ENCODE measurements at regions not wholly inside any gene's neighbourhood (a gene's known extent, or its start where the extent isn't known, plus 50 kb on each side); places are given as distances from the start of the nearest gene placed in this dataset.
"Not testable (repeated sequence)": the region's sequence is repeated elsewhere in the genome, so short reads cannot be mapped to it uniquely, and the experiment has no call there.

DNA sequence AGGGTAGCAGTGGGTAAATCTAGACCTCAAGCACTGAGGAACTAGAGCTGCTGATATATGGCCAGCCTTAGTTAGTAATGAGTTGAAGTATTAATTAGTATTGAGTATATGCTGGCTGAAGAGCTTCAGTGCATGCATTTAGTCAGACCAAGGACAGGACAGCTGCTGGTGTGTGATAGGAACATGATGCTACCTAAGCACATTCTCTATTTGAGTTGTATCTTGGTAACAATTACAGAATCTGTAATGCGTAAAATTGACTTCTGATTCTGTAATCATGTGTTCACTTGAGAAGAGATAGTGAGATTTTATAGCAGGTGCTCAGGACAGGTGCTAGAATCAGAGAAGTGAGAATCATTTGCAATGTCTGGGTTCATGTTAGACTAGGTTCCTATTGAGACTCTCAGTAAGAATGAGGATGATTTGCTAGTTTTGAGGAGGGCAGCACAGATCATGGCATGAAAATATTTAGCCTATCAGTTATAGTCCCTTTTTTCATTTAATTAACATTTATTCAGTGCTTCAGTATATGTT is 369.4 kb upstream of the HS3ST5 start:
- DNase-seq (ENCODE audit: low read depth) = no peak

GRCh38 chr6:114707081-114707620 is 364.3 kb upstream of the HS3ST5 start:
- DNase-seq (ENCODE audit: low read depth) = no peak

DNA sequence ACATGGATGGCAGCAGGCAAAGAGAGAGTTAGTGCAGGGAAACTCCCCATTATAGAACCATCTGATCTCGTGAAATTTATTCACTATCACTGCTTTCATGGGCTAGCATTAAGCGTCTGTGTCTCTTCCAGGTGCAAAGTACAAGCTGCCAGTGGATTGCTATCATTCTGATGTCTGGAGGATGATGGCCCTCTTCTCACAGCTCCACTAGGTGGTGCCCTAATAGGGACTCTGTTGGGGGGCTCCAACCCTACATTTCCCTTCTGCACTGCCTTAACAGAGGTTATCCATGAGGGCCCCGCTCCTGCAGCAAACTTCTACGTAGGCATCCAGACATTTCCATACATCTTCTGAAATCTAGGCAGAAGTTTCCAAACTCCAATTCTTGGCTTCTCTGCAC is 347.8 kb upstream of the HS3ST5 start:
- no peak for DNase-seq (ENCODE audit: low read depth)

DNA sequence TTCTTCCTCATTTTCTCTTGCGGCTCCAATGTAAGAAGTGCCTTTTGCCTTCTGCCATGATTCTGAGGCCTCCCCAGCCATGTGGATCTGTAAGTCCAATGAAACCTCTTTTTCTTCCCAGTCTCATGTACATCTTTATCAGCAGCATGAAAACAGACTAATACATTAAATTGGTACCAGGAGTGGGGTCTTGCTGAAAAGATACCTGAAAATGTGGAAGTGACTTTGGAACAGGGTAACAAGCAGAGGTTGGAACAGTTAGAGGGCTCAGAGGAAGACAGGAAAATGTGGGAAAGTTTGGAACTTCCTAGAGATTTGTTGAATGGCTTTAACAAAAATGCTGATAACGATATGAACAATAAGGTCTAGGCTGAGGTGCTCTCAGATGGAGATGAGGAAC is 316.7 kb upstream of the HS3ST5 start:
- DNase-seq (ENCODE audit: low read depth) = no peak

DNA sequence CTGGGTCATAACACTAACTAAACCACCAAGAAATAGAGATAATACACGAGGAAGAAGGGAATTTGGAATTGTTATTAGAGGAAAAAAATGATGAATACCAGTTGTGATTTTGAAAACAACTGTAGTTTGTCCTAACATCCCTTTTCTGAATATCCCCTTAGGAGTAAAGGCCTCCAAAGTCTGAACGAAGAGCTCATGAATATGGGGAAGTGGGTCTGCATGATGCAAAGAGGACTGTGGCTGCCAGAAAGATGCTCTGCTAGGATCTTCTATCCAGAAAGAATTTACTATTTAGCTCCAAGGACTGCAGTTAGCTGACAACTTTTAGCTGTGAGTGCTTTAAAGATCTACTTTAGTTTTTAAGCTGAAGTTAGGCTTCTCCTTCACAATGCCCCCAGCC is 308.8 kb upstream of the HS3ST5 start:
- no peak for DNase-seq (ENCODE audit: low read depth)

DNA sequence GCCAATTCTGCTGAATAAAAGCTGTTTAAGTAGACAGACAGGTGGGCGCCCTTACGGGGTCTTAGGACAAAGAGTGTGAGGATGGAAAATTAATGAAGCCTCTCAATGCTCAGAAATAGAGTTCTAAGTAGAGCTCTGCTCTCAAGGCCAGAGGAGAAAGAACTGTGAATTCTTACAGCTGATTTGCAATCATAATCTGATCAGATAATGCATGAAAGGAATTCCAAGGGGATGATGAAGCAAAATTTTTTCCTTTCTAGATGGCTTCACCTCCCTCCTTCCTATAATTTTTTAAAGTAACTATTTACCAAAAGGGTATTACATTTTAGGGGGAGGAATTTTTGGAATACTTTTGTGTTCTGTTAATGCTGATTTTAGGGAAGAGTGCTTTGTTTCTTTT is 308.1 kb upstream of the HS3ST5 start:
- no peak for DNase-seq (ENCODE audit: low read depth)

GRCh38 chr6:114649298-114649697 is 306.5 kb upstream of the HS3ST5 start:
- no peak for DNase-seq (ENCODE audit: low read depth)

GRCh38 chr6:114648847-114649246 is 306.0 kb upstream of the HS3ST5 start:
- no peak for DNase-seq (ENCODE audit: low read depth)

DNA sequence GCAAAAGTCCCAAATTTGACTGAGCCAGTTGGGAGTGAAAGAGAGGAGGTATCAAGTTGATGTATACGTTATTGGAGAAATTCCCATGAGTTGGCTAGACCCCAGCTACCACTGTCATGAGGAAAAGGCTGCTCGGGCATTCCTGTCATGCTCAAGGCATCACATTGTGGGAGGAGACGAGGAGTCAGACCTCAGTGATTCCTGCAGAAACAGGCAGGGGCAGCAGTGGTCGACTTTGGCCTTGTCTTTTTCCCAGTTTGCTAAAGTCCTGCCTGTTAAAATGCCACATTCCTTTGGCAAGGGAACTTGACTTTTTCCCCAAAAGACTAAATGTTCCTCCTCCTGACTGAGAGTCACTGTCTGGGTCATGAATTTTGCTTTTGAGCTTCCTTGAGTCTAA is 295.5 kb upstream of the HS3ST5 start:
- no peak for DNase-seq (ENCODE audit: low read depth)

GRCh38 chr6:114634016-114634415 is 291.2 kb upstream of the HS3ST5 start:
- no peak for DNase-seq (ENCODE audit: low read depth)

DNA sequence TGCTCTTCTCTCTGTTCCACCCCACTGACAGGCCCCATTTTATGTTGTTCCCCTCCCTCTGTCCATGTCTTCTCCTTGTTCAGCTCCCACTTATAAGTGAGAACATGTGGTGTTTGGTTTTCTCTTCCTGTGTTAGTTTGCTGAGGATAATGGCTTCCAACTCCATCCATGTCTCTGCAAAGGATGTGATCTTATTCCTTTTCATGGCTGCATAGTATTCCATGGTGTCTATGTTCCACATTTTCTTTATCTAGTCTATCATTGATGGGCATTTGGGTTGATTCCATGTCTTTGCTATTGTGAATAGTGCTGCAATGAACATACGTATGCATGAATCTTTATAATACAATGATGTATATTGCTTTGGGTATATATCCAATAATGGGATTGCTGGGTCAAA is 283.4 kb upstream of the HS3ST5 start:
- DNase-seq (ENCODE audit: low read depth) = not testable (repeated sequence)

- no peak for DNase-seq (ENCODE audit: low read depth)
These were observed 276.9 kb upstream of the HS3ST5 start for GRCh38 chr6:114619621-114620200.

DNA sequence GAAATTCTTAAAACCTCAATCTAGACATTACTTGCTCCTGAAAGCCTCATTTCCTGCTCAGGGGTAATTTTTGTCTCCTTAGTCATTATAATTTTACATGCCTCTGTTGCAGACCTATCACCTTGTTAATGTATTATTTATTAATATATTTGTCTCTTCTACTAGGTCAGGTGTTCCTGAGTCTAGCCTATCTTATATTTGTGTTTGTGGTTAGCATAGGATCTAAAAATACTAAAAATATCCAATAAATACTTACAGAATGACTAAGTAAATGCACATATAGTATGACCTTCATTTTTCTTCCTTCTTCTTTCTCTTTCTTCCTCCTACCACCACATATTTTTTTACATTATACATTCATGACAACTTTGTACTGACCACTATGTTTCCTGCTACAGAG is 268.9 kb upstream of the HS3ST5 start:
- DNase-seq (ENCODE audit: low read depth) = no peak

DNA sequence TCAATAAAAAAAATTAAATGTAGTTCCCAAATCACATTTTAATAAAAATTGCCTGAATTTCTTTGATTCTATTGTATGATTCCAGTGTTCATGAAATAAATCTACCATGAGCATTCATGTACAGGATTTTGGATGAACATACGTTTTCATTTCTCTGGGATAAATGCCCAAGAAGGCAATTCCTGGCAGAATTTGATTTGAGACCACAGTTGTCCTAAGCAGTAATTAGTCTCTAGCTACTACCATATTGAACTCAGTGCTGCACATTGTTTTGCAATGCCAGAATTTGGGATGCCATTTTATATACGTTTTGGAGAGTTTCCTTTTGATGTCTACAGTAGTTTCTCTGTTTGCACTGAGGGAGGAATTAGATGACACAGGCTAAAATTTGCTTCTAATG is 265.3 kb upstream of the HS3ST5 start:
- no peak for DNase-seq (ENCODE audit: low read depth)

- DNase-seq (ENCODE audit: low read depth) = no peak
These were observed 262.8 kb upstream of the HS3ST5 start for GRCh38 chr6:114605656-114606055.

DNA sequence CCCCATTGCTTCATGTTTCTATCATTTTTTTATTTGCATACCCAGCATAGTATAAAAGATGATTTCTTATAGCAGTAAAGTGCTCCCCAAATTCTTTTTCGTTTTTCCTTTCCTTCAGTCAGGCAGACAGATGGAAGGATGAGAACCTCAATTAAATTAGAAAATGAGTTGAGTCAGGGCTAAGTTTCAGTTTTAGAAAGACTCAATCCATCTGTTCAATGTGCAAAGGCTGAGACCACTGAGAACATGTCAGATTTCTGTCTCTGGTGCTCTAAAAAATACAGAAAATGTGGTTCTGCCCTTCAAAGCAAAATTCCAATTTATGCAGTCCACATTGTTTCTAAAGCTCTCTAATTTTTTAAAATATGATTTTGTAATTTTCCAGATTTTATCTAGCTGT is 257.6 kb upstream of the HS3ST5 start:
- no peak for DNase-seq (ENCODE audit: low read depth)

DNA sequence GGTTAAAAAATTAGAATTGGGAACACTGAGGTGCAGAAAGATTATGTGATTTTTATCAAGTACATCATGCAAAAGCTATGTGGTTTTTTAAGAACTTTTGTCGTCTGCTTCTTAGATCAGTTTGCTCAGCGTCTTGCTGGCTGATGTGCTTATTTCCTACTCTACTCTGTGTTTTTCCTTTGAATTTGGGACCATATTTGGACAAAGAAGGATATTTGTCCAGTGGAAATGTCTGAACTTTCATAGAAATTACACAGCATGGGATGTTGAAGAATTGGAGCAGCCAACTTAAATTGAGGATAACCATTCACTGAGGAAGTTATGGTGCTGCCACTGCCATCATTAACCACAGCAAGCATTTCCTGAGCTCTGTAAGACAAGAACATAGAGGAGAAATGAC is 252.8 kb upstream of the HS3ST5 start:
- DNase-seq (ENCODE audit: low read depth) = no peak

GRCh38 chr6:114595186-114595585 is 252.4 kb upstream of the HS3ST5 start:
- DNase-seq (ENCODE audit: low read depth) = no peak

GRCh38 chr6:114592506-114592905 is 249.7 kb upstream of the HS3ST5 start:
- DNase-seq (ENCODE audit: low read depth) = no peak

DNA sequence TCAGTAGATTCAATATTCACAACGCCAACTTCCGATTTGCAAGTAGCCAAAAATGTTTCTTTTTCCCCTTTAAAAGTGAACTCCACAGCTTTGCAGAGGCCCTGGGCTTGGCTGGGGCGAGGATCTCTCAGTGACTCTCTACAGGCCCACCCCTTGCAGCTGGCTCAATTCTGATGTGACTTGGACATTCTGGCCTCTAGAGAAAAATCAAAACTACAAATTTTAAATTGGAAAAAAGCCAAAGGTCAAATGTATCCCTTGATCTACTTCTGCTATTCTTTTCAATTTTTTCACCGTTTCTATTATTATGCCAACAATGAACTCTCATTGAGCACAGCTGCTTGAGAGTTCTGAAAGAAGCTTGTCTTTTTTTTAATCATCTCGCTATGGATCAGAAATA is 245.9 kb upstream of the HS3ST5 start:
- no peak for DNase-seq (ENCODE audit: low read depth)

DNA sequence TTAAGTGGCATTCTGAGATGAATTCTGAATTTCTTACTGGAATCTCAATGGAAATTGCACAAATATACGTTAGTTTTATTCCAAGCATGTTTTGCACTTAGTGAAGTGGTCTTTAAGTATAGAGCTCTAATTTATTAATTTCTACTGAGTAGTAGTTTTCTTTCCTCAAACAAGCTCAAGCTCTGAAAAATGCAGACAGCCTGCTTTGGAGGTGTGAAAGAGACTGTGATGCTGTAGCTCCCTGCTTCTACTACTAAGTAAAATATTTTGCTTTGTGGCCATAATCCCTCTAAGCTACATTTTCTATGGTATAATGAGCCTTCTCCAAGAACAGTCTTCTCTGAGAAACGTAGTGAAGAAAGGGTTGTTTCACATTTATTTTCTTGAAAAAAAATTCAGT is 243.5 kb upstream of the HS3ST5 start:
- DNase-seq (ENCODE audit: low read depth) = no peak

- DNase-seq (ENCODE audit: low read depth) = no peak
These were observed 238.5 kb upstream of the HS3ST5 start for GRCh38 chr6:114581293-114581692.

DNA sequence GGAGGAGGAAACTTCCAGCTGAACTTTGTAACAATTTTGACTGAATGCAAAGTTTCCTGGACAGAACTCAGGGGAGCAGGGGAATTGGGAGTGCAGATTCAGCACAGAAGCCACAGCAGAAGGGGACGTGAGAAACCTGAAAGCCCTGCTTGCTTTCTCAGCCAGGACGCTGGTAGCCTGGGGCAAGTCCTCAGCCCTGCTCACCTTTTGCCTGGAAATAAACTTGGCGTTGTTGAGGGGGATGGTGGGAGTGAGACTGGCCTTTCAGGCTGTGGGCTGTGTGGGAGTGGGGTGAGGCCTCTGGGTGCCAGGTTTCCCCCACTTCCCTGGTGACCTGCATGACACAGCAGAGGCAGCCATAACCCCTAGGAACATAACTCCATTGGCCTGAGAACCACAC is 238.1 kb upstream of the HS3ST5 start:
- DNase-seq (ENCODE audit: low read depth) = no peak

DNA sequence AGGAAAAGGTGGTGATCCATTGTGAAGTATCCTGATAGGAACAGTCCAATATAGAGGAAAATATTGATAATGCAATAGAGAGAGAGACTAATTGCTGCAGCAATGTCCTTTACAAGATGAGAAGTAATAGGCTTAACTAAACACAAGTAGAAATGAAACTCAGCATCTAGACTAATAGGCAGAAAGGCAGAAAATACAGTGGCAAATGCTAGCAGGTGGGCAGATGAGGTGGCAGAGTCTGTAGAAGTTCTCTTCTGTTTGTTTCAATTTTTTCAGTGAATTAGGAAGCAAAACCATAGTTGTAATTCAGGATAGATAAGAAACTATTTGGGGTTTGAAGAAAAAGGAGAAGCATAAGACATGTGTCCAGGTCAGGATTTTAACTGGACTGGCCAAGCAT is 236.7 kb upstream of the HS3ST5 start:
- DNase-seq (ENCODE audit: low read depth) = no peak
